Erythroblast (primary cell): ENCODE measurements at regions not wholly inside any gene's neighbourhood (a gene's known extent, or its start where the extent isn't known, plus 50 kb on each side); places are given as distances from the start of the nearest gene placed in this dataset.

Experiments
- GATA1 ChIP-seq: IDR thresholded peaks from 2 replicates; pipeline ENCODE4 v1.6.1; 2011; ENCODE audit warnings: low read depth, mild to moderate bottlenecking, control low read depth, low read length, moderate library complexity
- POLR2A ChIP-seq: IDR thresholded peaks from 2 replicates; pipeline ENCODE4 v1.6.1; 2011; ENCODE audit warnings: mild to moderate bottlenecking, low read length

- TF ChIP-seq POLR2A (no peak), GATA1 (no peak)
Measured at GRCh38 chr12:61894168-61894567, 366.0 kb upstream of the USP15 start.
